A549 (cell line): ENCODE measurements at regions not wholly inside any gene's neighbourhood (a gene's known extent, or its start where the extent isn't known, plus 50 kb on each side); places are given as distances from the start of the nearest gene placed in this dataset.

ENCODE experiments used
- ATAC-seq, 2 experiments: fragments of 200-7000 bp in 1 of 2; fragments of >200 bp in 1 of 2; cut with Nextera tagmentation in 1 of 2; cut with Tn5 transposase in 1 of 2; 3 replicates each; pipeline versions ENCODE4 v1.8.0 to v1.9.1; 2018 to 2020; ENCODE audit warnings: mild to moderate bottlenecking in 1 of 2, moderate library complexity in 1 of 2
- CTCF ChIA-PET: fragments of 300-600 bp; sonication (Branson Sonifier 250); formaldehyde crosslinking; extraction: SDS; loops from one replicate; lab custom pipeline; 2021; ENCODE audit warnings: antibody characterized with exemption, inconsistent platforms; lab: Yijun Ruan, JAX
- POLR2A ChIA-PET: fragments of 350-600 bp; formaldehyde crosslinking; extraction: SDS; loops from one replicate; lab custom pipeline; 2021; ENCODE audit warnings: antibody characterized with exemption, inconsistent platforms; lab: Yijun Ruan, JAX
- DNase-seq, 2 experiments: peaks; one replicate each; pipeline versions ENCODE4 v3.0.0 to v3.0.0-alpha.2; 2011 to 2016; ENCODE audit warnings: low read depth in 1 of 2, low spot score in 1 of 2
- FAIRE-seq: peaks from 2 replicates; lab custom pipeline; 2011; peaks lifted over from hg19 to GRCh38; lab: Jason Lieb, UNC
- H3K27ac ChIP-seq, 2 experiments: fragments of >200 bp; sonication (Bioruptor Twin); formaldehyde crosslinking; 3 replicates each; pipeline ENCODE4 v1.5.1; 2016 to 2017
- H3K4me1 ChIP-seq: fragments of >200 bp; sonication (Bioruptor Twin); formaldehyde crosslinking; 3 replicates; pipeline ENCODE4 v1.6.1; 2016
- H3K4me2 ChIP-seq: fragments of >200 bp; sonication (Bioruptor Twin); formaldehyde crosslinking; 3 replicates; pipeline ENCODE4 v1.6.1; 2016
- H3K4me3 ChIP-seq: fragments of >200 bp; sonication (Bioruptor Twin); formaldehyde crosslinking; 3 replicates; pipeline ENCODE4 v1.5.1; 2016
- H3K9me3 ChIP-seq: fragments of >200 bp; sonication (Bioruptor Twin); formaldehyde crosslinking; 3 replicates; pipeline ENCODE4 v1.6.1; 2016
- CBX8 ChIP-seq: fragments of 200-600 bp; sonication (generic); IDR thresholded peaks from 2 replicates; pipeline ENCODE4 v1.6.1; 2016
- CEBPB ChIP-seq, 2 experiments: fragments of >200 bp in 1 of 2; sonication (Bioruptor Twin) in 1 of 2; formaldehyde crosslinking in 1 of 2; IDR thresholded peaks; 2 replicates each; pipeline ENCODE4 v1.6.1; 2012 to 2016
- ESRRA ChIP-seq: fragments of 150-350 bp; IDR thresholded peaks from 2 replicates; pipeline ENCODE4 v1.6.1; 2014; ENCODE audit warnings: mild to moderate bottlenecking, low read length, borderline replicate concordance
- FOXS1 ChIP-seq: fragments of 250-450 bp; sonication (Bioruptor Pico); IDR thresholded peaks from 2 replicates; pipeline ENCODE4 v1.5.0; 2020; ENCODE audit warnings: mild to moderate bottlenecking, moderate library complexity
- HEYL ChIP-seq: fragments of 250-450 bp; sonication (Bioruptor Pico); IDR thresholded peaks from 2 replicates; pipeline ENCODE4 v1.8.0; 2021; ENCODE audit warnings: mild to moderate bottlenecking, moderate library complexity
- HOXB13 ChIP-seq: fragments of 250-450 bp; sonication (Bioruptor Pico); IDR thresholded peaks from 2 replicates; pipeline ENCODE4 v1.5.0; 2020; ENCODE audit warnings: low read depth, mild to moderate bottlenecking, moderate library complexity
- HOXB5 ChIP-seq: fragments of 250-450 bp; sonication (Bioruptor Pico); IDR thresholded peaks from 2 replicates; pipeline ENCODE4 v1.5.0; 2020; ENCODE audit warnings: mild to moderate bottlenecking, moderate library complexity
- JUN ChIP-seq, 2 experiments: fragments of >200 bp; sonication (Bioruptor Twin); formaldehyde crosslinking; IDR thresholded peaks; 2 replicates in 1 of 2; 3 replicates in 1 of 2; pipeline ENCODE4 v1.6.1; 2016 to 2017
- JUNB ChIP-seq: fragments of >200 bp; sonication (Bioruptor Twin); formaldehyde crosslinking; IDR thresholded peaks from 2 replicates; pipeline ENCODE4 v1.6.1; 2016
- KDM5A ChIP-seq: fragments of 200-600 bp; sonication (generic); IDR thresholded peaks from 2 replicates; pipeline ENCODE4 v1.6.1; 2016; ENCODE audit warnings: antibody characterized with exemption, mild to moderate bottlenecking
- MAFK ChIP-seq: fragments of 450-650 bp; IDR thresholded peaks from 2 replicates; pipeline ENCODE4 v1.6.1; 2014; ENCODE audit not compliant: partially characterized antibody
- MAX ChIP-seq: IDR thresholded peaks from 2 replicates; pipeline ENCODE4 v1.6.1; 2012
- MAZ ChIP-seq: fragments of 150-350 bp; IDR thresholded peaks from 2 replicates; pipeline ENCODE4 v1.6.1; 2014; ENCODE audit warnings: antibody characterized with exemption, low read depth, low read length, borderline replicate concordance
- MYC ChIP-seq: IDR thresholded peaks from 2 replicates; pipeline ENCODE4 v1.6.1; 2012; ENCODE audit warnings: mild to moderate bottlenecking, inconsistent platforms, low read length, improper control_type of control experiment, borderline replicate concordance
- PBX3 ChIP-seq: IDR thresholded peaks from 2 replicates; pipeline ENCODE4 v1.6.1; 2012
- POLR2A ChIP-seq: IDR thresholded peaks from 2 replicates; pipeline ENCODE4 v1.6.1; 2012; ENCODE audit warnings: mild to moderate bottlenecking, low read length
- RAD21 ChIP-seq, 2 experiments: fragments of >200 bp in 1 of 2; sonication (Bioruptor Twin) in 1 of 2; formaldehyde crosslinking in 1 of 2; IDR thresholded peaks in 1 of 2; conservative IDR thresholded peaks in 1 of 2; 2 replicates in 1 of 2; 3 replicates in 1 of 2; pipeline ENCODE4 v1.6.1; 2012 to 2018; ENCODE audit warnings: inconsistent platforms in 1 of 2
- RARB ChIP-seq: fragments of 250-450 bp; sonication (Bioruptor Pico); IDR thresholded peaks from 2 replicates; pipeline ENCODE4 v1.8.0; 2021; ENCODE audit warnings: mild to moderate bottlenecking, moderate library complexity
- RFX5 ChIP-seq: fragments of 450-650 bp; IDR thresholded peaks from 2 replicates; pipeline ENCODE4 v1.7.1; 2014; ENCODE audit warnings: antibody characterized with exemption, mild to moderate bottlenecking, moderate library complexity
- RNF2 ChIP-seq: fragments of 200-600 bp; sonication (generic); IDR thresholded peaks from 2 replicates; pipeline ENCODE4 v1.6.1; 2016; ENCODE audit warnings: low read depth, mild to moderate bottlenecking, antibody characterized with exemption, moderate library complexity, borderline replicate concordance
- SREBF2 ChIP-seq: fragments of 450-650 bp; IDR thresholded peaks from 2 replicates; pipeline ENCODE4 v1.6.1; 2014; ENCODE audit warnings: mild to moderate bottlenecking, moderate library complexity
- TFCP2L1 ChIP-seq: fragments of 250-450 bp; sonication (Bioruptor Pico); IDR thresholded peaks from 2 replicates; pipeline ENCODE4 v1.5.0; 2021; ENCODE audit warnings: mild to moderate bottlenecking
- USF2 ChIP-seq: fragments of 450-650 bp; IDR thresholded peaks from 2 replicates; pipeline ENCODE4 v1.6.1; 2014; ENCODE audit warnings: antibody characterized with exemption
- ZFP36 ChIP-seq: fragments of 450-650 bp; IDR thresholded peaks from 2 replicates; pipeline ENCODE4 v1.6.1; 2014; ENCODE audit warnings: borderline replicate concordance; ENCODE audit not compliant: partially characterized antibody
- WGBS: methylation state at CpG from one replicate; pipeline ENCODE4 v1.1.6; 2017; ENCODE audit errors: missing lambda C conversion rate; 5-methylcytosine and 5-hydroxymethylcytosine counted together
- TF ChIP-seq, protein P1 (sequence below): fragments of >200 bp; sonication (Bioruptor Twin); formaldehyde crosslinking; IDR thresholded peaks from 3 replicates; pipeline ENCODE4 v1.6.1; 2016
- TF ChIP-seq, protein P2 (sequence below): IDR thresholded peaks from 2 replicates; pipeline ENCODE4 v1.6.1; 2012; ENCODE audit warnings: low read depth, borderline replicate concordance

DNA sequence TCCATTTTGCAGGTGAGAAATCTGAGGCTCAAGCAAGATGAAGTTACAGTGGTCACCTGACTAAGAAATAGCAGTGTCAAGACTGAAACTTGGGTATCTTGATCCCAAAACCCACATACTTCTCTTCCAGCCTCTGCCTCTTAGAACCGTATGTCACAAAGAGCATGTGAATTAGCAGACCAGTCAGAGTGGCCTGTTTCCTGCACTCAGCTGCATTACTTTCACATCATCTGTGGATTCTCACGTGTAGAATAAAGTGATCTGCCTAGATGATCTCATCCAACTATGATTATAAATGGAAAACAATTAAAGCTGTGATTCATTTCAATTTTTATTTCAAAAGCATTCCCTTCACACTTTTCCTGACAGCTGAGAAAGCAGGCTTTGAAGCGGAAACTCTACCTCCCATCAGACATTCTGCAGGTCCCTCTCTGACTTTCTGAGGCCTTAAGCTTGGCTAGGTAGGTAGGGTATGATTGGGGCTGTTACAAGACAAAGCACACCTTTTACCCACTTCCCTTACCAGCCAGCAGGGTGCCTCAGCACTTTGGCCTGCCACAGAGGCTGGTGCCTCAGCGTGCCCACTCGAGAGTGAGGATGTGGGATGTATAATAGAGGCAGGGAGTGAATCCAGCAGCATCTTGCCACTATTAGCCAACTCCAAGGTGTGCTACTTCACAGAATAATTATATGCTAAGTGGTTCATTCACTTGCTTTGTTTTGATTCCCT, 70.2 kb upstream of the PDE1C start:
- FAIRE-seq = no peak
- Histone ChIP-seq H3K9me3 (no peaks in the 10 kb centered on the region), H3K27ac (no peak overlapping the region), H3K4me1 (peaks cover 10% of the 10 kb centered on the region; the same call in 2 of the 3 replicates), H3K4me3 (no peak overlapping the region), H3K4me2 (no peak overlapping the region)
- ChIA-PET CTCF (interaction anchor here (1.0 to 2.6 kb wide), 4 partner anchors 9 to 131 kb away, joined by 3 to 7 read pairs (median 4); no protein-coding TSS in a partner anchor), POLR2A (no interaction called here)
- WGBS = 60% methylated on average over 5 of the region's 5 CpGs
- peak in 1 of 2 experiments; percentile 43; a peak in 1 of 6 replicates for ATAC-seq
- no peak for TF ChIP-seq CEBPB (IDR thresholded peaks at IDR 0.05)
- TF ChIP-seq CBX8 = no peak
- no peak for TF ChIP-seq MYC
- no peak for TF ChIP-seq JUN (IDR thresholded peaks at IDR 0.05)
- TF ChIP-seq, protein P1, sequence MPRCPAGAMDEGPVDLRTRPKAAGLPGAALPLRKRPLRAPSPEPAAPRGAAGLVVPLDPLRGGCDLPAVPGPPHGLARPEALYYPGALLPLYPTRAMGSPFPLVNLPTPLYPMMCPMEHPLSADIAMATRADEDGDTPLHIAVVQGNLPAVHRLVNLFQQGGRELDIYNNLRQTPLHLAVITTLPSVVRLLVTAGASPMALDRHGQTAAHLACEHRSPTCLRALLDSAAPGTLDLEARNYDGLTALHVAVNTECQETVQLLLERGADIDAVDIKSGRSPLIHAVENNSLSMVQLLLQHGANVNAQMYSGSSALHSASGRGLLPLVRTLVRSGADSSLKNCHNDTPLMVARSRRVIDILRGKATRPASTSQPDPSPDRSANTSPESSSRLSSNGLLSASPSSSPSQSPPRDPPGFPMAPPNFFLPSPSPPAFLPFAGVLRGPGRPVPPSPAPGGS = no peak
- no peak for TF ChIP-seq POLR2A
- no peak for TF ChIP-seq MAX
- TF ChIP-seq HOXB5 (CRISPR knock-in tag) = no peak
- no peak for TF ChIP-seq SREBF2
- no peak for TF ChIP-seq ESRRA
- TF ChIP-seq HOXB13 (CRISPR knock-in tag) = no peak
- no peak for TF ChIP-seq JUNB
- TF ChIP-seq FOXS1 = no peak
- TF ChIP-seq USF2 = no peak
- TF ChIP-seq PBX3 = no peak
- no peak for DNase-seq

DNA sequence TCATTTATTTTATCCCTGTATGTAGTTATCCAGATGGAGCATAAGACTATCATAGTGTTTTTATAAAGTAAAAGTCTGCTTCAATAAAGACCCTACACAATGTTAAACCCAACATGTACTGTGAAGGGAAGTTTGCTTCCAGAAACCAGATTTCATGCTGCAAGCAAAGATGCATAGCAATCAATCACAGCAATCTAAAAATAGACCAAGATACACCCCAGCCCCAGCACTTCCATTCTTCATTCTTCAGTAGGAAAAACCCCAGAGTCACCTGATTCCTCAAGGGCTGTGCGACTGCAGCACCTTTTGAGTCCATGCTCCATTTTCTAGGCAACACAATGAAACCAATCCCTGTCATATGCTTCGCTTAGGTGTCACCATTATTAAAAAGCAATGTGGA, 66.9 kb upstream of the PDE1C start:
- CTCF ChIA-PET = no interaction called here
- ATAC-seq = no peak

GRCh38 chr7:32131091-32131490, 60.9 kb upstream of the PDE1C start:
- peak; percentile 76 for TF ChIP-seq MAFK
- no peak for TF ChIP-seq RNF2
- TF ChIP-seq, all 56 proteins: peak for 1
- no peak overlapping the region for H3K4me2 ChIP-seq
- no peak for DNase-seq
- H3K27ac ChIP-seq = no peak overlapping the region
- peaks cover 5% of the 10 kb centered on the region for H3K9me3 ChIP-seq
- ATAC-seq = no peak
- H3K4me1 ChIP-seq = no peaks in the 10 kb centered on the region
- no peak for FAIRE-seq
- no peak overlapping the region for H3K4me3 ChIP-seq
- POLR2A ChIA-PET = no interaction called here
- WGBS = 20% methylated on average over 1 of the region's 1 CpG
- CTCF ChIA-PET = interaction anchor here (1.5 kb wide), 1 partner anchor 10 kb away, joined by 3 read pairs; no protein-coding TSS in a partner anchor

More for the DNA sequence above, 66.9 kb upstream of the PDE1C start:
- Histone ChIP-seq H3K4me3 (no peak overlapping the region), H3K4me1 (no peaks in the 10 kb centered on the region), H3K4me2 (no peak overlapping the region), H3K9me3 (peaks cover 5% of the 10 kb centered on the region), H3K27ac (no peak overlapping the region)
- 88% methylated on average over 2 of the region's 2 CpGs for WGBS
- FAIRE-seq (no peak), DNase-seq (no peak)
- POLR2A ChIA-PET = no interaction called here
- TF ChIP-seq, protein P2, sequence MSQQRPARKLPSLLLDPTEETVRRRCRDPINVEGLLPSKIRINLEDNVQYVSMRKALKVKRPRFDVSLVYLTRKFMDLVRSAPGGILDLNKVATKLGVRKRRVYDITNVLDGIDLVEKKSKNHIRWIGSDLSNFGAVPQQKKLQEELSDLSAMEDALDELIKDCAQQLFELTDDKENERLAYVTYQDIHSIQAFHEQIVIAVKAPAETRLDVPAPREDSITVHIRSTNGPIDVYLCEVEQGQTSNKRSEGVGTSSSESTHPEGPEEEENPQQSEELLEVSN = no peak
- TF ChIP-seq CBX8 (no peak), JUNB (no peak), CEBPB (IDR thresholded peaks at IDR 0.05) (no peak), MAZ (no peak), KDM5A (no peak), SREBF2 (no peak), RAD21 (conservative IDR thresholded peaks at IDR 0.05 in 1 of 2, IDR thresholded peaks at IDR 0.05 in 1 of 2) (no peak), ZFP36 (no peak), HOXB13 (CRISPR knock-in tag) (no peak), MAFK (no peak), RARB (CRISPR knock-in tag) (no peak), HEYL (no peak), TFCP2L1 (CRISPR knock-in tag) (no peak), RFX5 (no peak), JUN (IDR thresholded peaks at IDR 0.05) (no peak)
